Ishikawa (cell line): ENCODE measurements at regions not wholly inside any gene's neighbourhood (a gene's known extent, or its start where the extent isn't known, plus 50 kb on each side); places are given as distances from the start of the nearest gene placed in this dataset.

Source experiments
- CEBPB ChIP-seq: IDR thresholded peaks from 2 replicates; pipeline ENCODE4 v1.6.1; 2012
- CREB1 ChIP-seq: IDR thresholded peaks from 2 replicates; pipeline ENCODE4 v1.6.1; 2012; ENCODE audit warnings: low read depth
- EGR1 ChIP-seq: IDR thresholded peaks from 2 replicates; pipeline ENCODE4 v1.6.1; 2012
- EP300 ChIP-seq: IDR thresholded peaks from 2 replicates; pipeline ENCODE4 v1.6.1; 2012; ENCODE audit warnings: borderline replicate concordance
- FOXM1 ChIP-seq: IDR thresholded peaks from 2 replicates; pipeline ENCODE4 v1.6.1; 2012; ENCODE audit warnings: low read depth, borderline replicate concordance
- NFIC ChIP-seq: IDR thresholded peaks from 2 replicates; pipeline ENCODE4 v1.6.1; 2012
- RAD21 ChIP-seq: IDR thresholded peaks from 2 replicates; pipeline ENCODE4 v1.6.1; 2012; ENCODE audit warnings: low read depth
- REST ChIP-seq: IDR thresholded peaks from 2 replicates; pipeline ENCODE4 v1.6.1; 2012; ENCODE audit warnings: low read depth, mild to moderate bottlenecking
- TAF1 ChIP-seq: IDR thresholded peaks from 2 replicates; pipeline ENCODE4 v1.6.1; 2012; ENCODE audit warnings: low read depth, mild to moderate bottlenecking
- TCF12 ChIP-seq: IDR thresholded peaks from 2 replicates; pipeline ENCODE4 v1.6.1; 2012; ENCODE audit warnings: low read depth
- TEAD4 ChIP-seq: IDR thresholded peaks from 2 replicates; pipeline ENCODE4 v1.6.1; 2012
- YY1 ChIP-seq: IDR thresholded peaks from 2 replicates; pipeline ENCODE4 v1.6.1; 2012; ENCODE audit warnings: low read depth
- ZBTB7A ChIP-seq: IDR thresholded peaks from 2 replicates; pipeline ENCODE4 v1.6.1; 2012; ENCODE audit warnings: low read depth
- TF ChIP-seq, protein P1 (sequence below): IDR thresholded peaks from 2 replicates; pipeline ENCODE4 v1.6.1; 2012
- TF ChIP-seq, protein P2 (sequence below): IDR thresholded peaks from 2 replicates; pipeline ENCODE4 v1.6.1; 2012

DNA sequence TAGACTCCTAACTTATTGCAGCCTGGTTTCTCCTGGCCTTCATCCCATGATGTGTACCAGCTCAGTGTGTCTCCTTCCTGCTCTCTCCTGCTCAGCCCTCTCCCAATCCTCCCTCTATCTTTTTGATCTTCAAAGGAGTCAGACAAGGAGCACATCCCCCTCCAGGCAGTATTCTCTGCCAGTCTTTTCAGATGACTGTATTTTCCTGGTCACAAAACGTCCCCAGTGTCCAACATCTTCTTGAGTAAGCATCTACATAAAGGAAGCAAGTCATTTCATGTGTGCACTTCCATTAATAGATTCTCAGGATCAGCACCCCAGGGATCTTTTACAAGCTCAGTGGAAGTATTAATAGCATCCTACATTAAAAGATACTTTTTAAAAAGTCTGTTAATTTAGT lies 148.9 kb upstream of the THBS1 start:
- TF ChIP-seq TEAD4 (no peak), CEBPB (no peak), EP300 (no peak), EGR1 (no peak), REST (no peak), NFIC (no peak), TCF12 (no peak), CREB1 (no peak), YY1 (no peak), RAD21 (no peak), ZBTB7A (no peak), FOXM1 (no peak), TAF1 (no peak)
- TF ChIP-seq, protein P1, sequence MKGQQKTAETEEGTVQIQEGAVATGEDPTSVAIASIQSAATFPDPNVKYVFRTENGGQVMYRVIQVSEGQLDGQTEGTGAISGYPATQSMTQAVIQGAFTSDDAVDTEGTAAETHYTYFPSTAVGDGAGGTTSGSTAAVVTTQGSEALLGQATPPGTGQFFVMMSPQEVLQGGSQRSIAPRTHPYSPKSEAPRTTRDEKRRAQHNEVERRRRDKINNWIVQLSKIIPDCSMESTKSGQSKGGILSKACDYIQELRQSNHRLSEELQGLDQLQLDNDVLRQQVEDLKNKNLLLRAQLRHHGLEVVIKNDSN, result no peak
- TF ChIP-seq, protein P2, sequence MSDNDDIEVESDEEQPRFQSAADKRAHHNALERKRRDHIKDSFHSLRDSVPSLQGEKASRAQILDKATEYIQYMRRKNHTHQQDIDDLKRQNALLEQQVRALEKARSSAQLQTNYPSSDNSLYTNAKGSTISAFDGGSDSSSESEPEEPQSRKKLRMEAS, result no peak

GRCh38 chr15:39432912-39433348 lies 147.9 kb upstream of the THBS1 start:
- TF ChIP-seq NFIC (no peak), TEAD4 (no peak), ZBTB7A (no peak), REST (no peak), TCF12 (no peak)

- TF ChIP-seq, protein P2, result no peak
- TF ChIP-seq EGR1 (no peak), RAD21 (no peak), NFIC (no peak), CREB1 (no peak), ZBTB7A (no peak), TEAD4 (no peak), CEBPB (no peak), TCF12 (no peak), EP300 (no peak), FOXM1 (no peak), YY1 (no peak), REST (no peak), TAF1 (no peak)
- TF ChIP-seq, protein P1, result no peak
These were observed 147.5 kb upstream of the THBS1 start for GRCh38 chr15:39433376-39433775.

DNA sequence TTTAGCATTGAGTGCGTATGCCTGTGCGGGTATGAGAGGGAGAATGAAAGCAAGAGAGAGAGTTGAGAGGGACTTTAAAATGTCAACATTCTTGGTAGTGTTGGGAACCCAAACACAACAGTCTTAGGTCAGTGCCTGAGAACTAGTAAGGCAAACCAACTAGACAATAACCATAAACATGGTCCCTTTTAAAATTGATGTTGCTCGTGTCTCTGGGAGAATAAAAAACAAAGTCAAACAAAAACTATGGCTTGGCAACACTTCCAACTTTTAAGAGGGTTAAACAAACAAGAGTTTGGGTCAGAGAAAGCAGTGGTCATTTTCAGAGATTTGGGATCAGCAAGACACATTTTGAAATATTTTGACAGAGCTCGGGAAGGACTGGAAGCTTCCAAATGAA lies 146.7 kb upstream of the THBS1 start:
- no peak for TF ChIP-seq RAD21
- TF ChIP-seq, protein P2, result no peak
- TF ChIP-seq YY1, result no peak
- no peak for TF ChIP-seq REST
- TF ChIP-seq, protein P1, result no peak
- no peak for TF ChIP-seq CREB1
- TF ChIP-seq ZBTB7A, result no peak
- no peak for TF ChIP-seq TAF1
- TF ChIP-seq TCF12, result no peak
- no peak for TF ChIP-seq EP300
- no peak for TF ChIP-seq NFIC
- TF ChIP-seq FOXM1, result no peak
- TF ChIP-seq EGR1, result no peak
- no peak for TF ChIP-seq CEBPB
- no peak for TF ChIP-seq TEAD4
